ENCODE measurements at regions not wholly inside any gene's neighbourhood (a gene's known extent, or its start where the extent isn't known, plus 50 kb on each side); places are given as distances from the start of the nearest gene placed in this dataset.
"Not testable (repeated sequence)": the region's sequence is repeated elsewhere in the genome, so short reads cannot be mapped to it uniquely, and the experiment has no call there.

- POLR2A ChIA-PET; H3K4me3 ChIP-seq (ENCODE audit: control insufficient read depth in 1 of 2, extremely low read depth in 1 of 2, low read length in 1 of 2); H3K4me3 Mint-ChIP-seq; H3K27ac ChIP-seq (ENCODE audit: low read length); H3K27ac Mint-ChIP-seq; H3K4me1 Mint-ChIP-seq; DNase-seq; H3K27me3 Mint-ChIP-seq; H3K4me1 ChIP-seq (ENCODE audit: control insufficient read depth in 1 of 2, extremely low read depth in 1 of 2, insufficient read depth in 2 of 2, low read length in 2 of 2); H3K36me3 Mint-ChIP-seq; ATAC-seq (replicated peaks in 1 of 4); CTCF ChIA-PET; H3K9me3 Mint-ChIP-seq; H3K36me3 ChIP-seq (ENCODE audit: control insufficient read depth in 2 of 2, extremely low read depth in 1 of 2, insufficient read depth in 1 of 2, low read length in 1 of 2); H3K27me3 ChIP-seq (replicated peaks in 1 of 2; ENCODE audit: control insufficient read depth in 2 of 2, extremely low read depth in 1 of 2, insufficient read depth in 2 of 2, low read length in 1 of 2); H3K9me3 ChIP-seq: not testable (repeated sequence)
- 98% methylated on average over 34 of the region's 34 CpGs for WGBS (ENCODE audit: insufficient coverage)
Observed at GRCh38 chr4:26064009-26064408, 150.0 kb downstream of the SMIM20 start.

GRCh38 chr4:26065833-26066232 is 151.8 kb downstream of the SMIM20 start:
- Mint-ChIP-seq H3K27me3 (peaks cover 0 to 8% of the 10 kb centered on the region in 2 donors), H3K9me3 (no peaks in the 10 kb centered on the region), H3K4me3 (no peak overlapping the region), H3K4me1 (no peaks in the 10 kb centered on the region), H3K36me3 (no peaks in the 10 kb centered on the region), H3K27ac (no peak overlapping the region)
- DNase-seq (no peak), ATAC-seq (replicated peaks in 1 of 4) (no peak)
- WGBS (ENCODE audit: insufficient coverage), result 95% methylated on average over 5 of the region's 7 CpGs
- CTCF ChIA-PET, result no interaction called here
- POLR2A ChIA-PET, result no interaction called here
- Histone ChIP-seq H3K4me1 (ENCODE audit: control insufficient read depth in 1 of 2, extremely low read depth in 1 of 2, insufficient read depth in 2 of 2, low read length in 2 of 2) (no peaks in the 10 kb centered on the region), H3K27me3 (replicated peaks in 1 of 2; ENCODE audit: control insufficient read depth in 2 of 2, extremely low read depth in 1 of 2, insufficient read depth in 2 of 2, low read length in 1 of 2) (no peaks in the 10 kb centered on the region), H3K27ac (ENCODE audit: low read length) (no peak overlapping the region), H3K36me3 (ENCODE audit: control insufficient read depth in 2 of 2, extremely low read depth in 1 of 2, insufficient read depth in 1 of 2, low read length in 1 of 2) (no peaks in the 10 kb centered on the region), H3K9me3 (no peaks in the 10 kb centered on the region), H3K4me3 (ENCODE audit: control insufficient read depth in 1 of 2, extremely low read depth in 1 of 2, low read length in 1 of 2) (no peak overlapping the region)

GRCh38 chr4:26067035-26067434 is 153.0 kb downstream of the SMIM20 start:
- Histone ChIP-seq H3K4me3 (ENCODE audit: control insufficient read depth in 1 of 2, extremely low read depth in 1 of 2, low read length in 1 of 2) (no peak overlapping the region), H3K9me3 (no peaks in the 10 kb centered on the region), H3K27ac (ENCODE audit: low read length) (no peak overlapping the region), H3K36me3 (ENCODE audit: control insufficient read depth in 2 of 2, extremely low read depth in 1 of 2, insufficient read depth in 1 of 2, low read length in 1 of 2) (no peaks in the 10 kb centered on the region), H3K27me3 (replicated peaks in 1 of 2; ENCODE audit: control insufficient read depth in 2 of 2, extremely low read depth in 1 of 2, insufficient read depth in 2 of 2, low read length in 1 of 2) (no peaks in the 10 kb centered on the region), H3K4me1 (ENCODE audit: control insufficient read depth in 1 of 2, extremely low read depth in 1 of 2, insufficient read depth in 2 of 2, low read length in 2 of 2) (no peaks in the 10 kb centered on the region)
- Mint-ChIP-seq H3K4me1 (peaks cover 0 to 8% (median 0%) of the 10 kb centered on the region in 3 donors), H3K27me3 (peaks cover 0 to 4% of the 10 kb centered on the region in 2 donors), H3K9me3 (no peaks in the 10 kb centered on the region), H3K4me3 (no peak overlapping the region), H3K27ac (no peak overlapping the region), H3K36me3 (no peaks in the 10 kb centered on the region)
- 94% methylated on average over 4 of the region's 5 CpGs for WGBS (ENCODE audit: insufficient coverage)
- DNase-seq (no peak), ATAC-seq (replicated peaks in 1 of 4) (no peak)
- POLR2A ChIA-PET, result no interaction called here
- CTCF ChIA-PET, result interaction anchor here in 1 of 2 donors (0.8 kb wide), 1 partner anchor 345 kb away, joined by 5 read pairs; no protein-coding TSS in a partner anchor

GRCh38 chr4:26069218-26069617 is 155.2 kb downstream of the SMIM20 start:
- ATAC-seq (replicated peaks in 1 of 4) (no peak), DNase-seq (peak in 1 of 35 experiments; percentile 21)
- no peak overlapping the region for H3K27ac Mint-ChIP-seq
- peaks cover 0 to 4% of the 10 kb centered on the region in 2 donors for H3K27me3 Mint-ChIP-seq
- Histone ChIP-seq H3K27ac (ENCODE audit: low read length) (no peak overlapping the region), H3K4me1 (ENCODE audit: control insufficient read depth in 1 of 2, extremely low read depth in 1 of 2, insufficient read depth in 2 of 2, low read length in 2 of 2) (peaks cover 0 to 2% of the 10 kb centered on the region in 2 experiments), H3K4me3 (ENCODE audit: control insufficient read depth in 1 of 2, extremely low read depth in 1 of 2, low read length in 1 of 2) (no peak overlapping the region), H3K36me3 (ENCODE audit: control insufficient read depth in 2 of 2, extremely low read depth in 1 of 2, insufficient read depth in 1 of 2, low read length in 1 of 2) (no peaks in the 10 kb centered on the region), H3K9me3 (no peaks in the 10 kb centered on the region), H3K27me3 (replicated peaks in 1 of 2; ENCODE audit: control insufficient read depth in 2 of 2, extremely low read depth in 1 of 2, insufficient read depth in 2 of 2, low read length in 1 of 2) (no peaks in the 10 kb centered on the region)
- H3K36me3 Mint-ChIP-seq, result no peaks in the 10 kb centered on the region
- POLR2A ChIA-PET, result no interaction called here
- peaks cover under 1 to 12% (median 3%) of the 10 kb centered on the region in 3 donors for H3K4me1 Mint-ChIP-seq
- H3K4me3 Mint-ChIP-seq, result no peak overlapping the region
- no peaks in the 10 kb centered on the region for H3K9me3 Mint-ChIP-seq
- WGBS (ENCODE audit: insufficient coverage), result 90% methylated on average over 2 of the region's 4 CpGs
- CTCF ChIA-PET, result no interaction called here

GRCh38 chr4:26071688-26072087 is 157.7 kb downstream of the SMIM20 start:
- no peak overlapping the region for H3K4me3 Mint-ChIP-seq
- peaks cover 0 to 9% (median 0%) of the 10 kb centered on the region in 3 donors for H3K9me3 Mint-ChIP-seq
- no peak overlapping the region for H3K27ac Mint-ChIP-seq
- ATAC-seq (replicated peaks in 1 of 4), result no peak
- 29% methylated on average over 1 of the region's 3 CpGs for WGBS (ENCODE audit: insufficient coverage)
- Histone ChIP-seq H3K27me3 (replicated peaks in 1 of 2; ENCODE audit: control insufficient read depth in 2 of 2, extremely low read depth in 1 of 2, insufficient read depth in 2 of 2, low read length in 1 of 2) (no peaks in the 10 kb centered on the region), H3K27ac (ENCODE audit: low read length) (no peak overlapping the region), H3K4me1 (ENCODE audit: control insufficient read depth in 1 of 2, extremely low read depth in 1 of 2, insufficient read depth in 2 of 2, low read length in 2 of 2) (peaks cover 0 to 17% of the 10 kb centered on the region in 2 experiments), H3K9me3 (no peaks in the 10 kb centered on the region), H3K4me3 (ENCODE audit: control insufficient read depth in 1 of 2, extremely low read depth in 1 of 2, low read length in 1 of 2) (no peak overlapping the region), H3K36me3 (ENCODE audit: control insufficient read depth in 2 of 2, extremely low read depth in 1 of 2, insufficient read depth in 1 of 2, low read length in 1 of 2) (no peaks in the 10 kb centered on the region)
- no peaks in the 10 kb centered on the region for H3K36me3 Mint-ChIP-seq
- peaks cover 7 to 37% (median 26%) of the 10 kb centered on the region in 3 donors for H3K4me1 Mint-ChIP-seq
- ChIA-PET POLR2A (no interaction called here), CTCF (interaction anchor here in 1 of 2 donors (0.7 kb wide), 1 partner anchor 416 kb away, joined by 3 read pairs; no protein-coding TSS in a partner anchor)
- DNase-seq, result no peak
- H3K27me3 Mint-ChIP-seq, result peaks cover 0 to 4% of the 10 kb centered on the region in 2 donors

GRCh38 chr4:26073886-26074560 is 160.0 kb downstream of the SMIM20 start:
- no peaks in the 10 kb centered on the region for H3K27me3 ChIP-seq (replicated peaks in 1 of 2; ENCODE audit: control insufficient read depth in 2 of 2, extremely low read depth in 1 of 2, insufficient read depth in 2 of 2, low read length in 1 of 2)
- no peak overlapping the region for H3K4me3 ChIP-seq (ENCODE audit: control insufficient read depth in 1 of 2, extremely low read depth in 1 of 2, low read length in 1 of 2)
- Mint-ChIP-seq H3K27ac (peak overlapping the region; percentile 3 to 15), H3K27me3 (peaks cover 0 to 6% of the 10 kb centered on the region in 2 donors), H3K4me3 (no peak overlapping the region), H3K36me3 (no peaks in the 10 kb centered on the region), H3K4me1 (peaks cover 7 to 38% (median 26%) of the 10 kb centered on the region in 3 donors), H3K9me3 (peaks cover 0 to 10% (median 0%) of the 10 kb centered on the region in 3 donors)
- CTCF ChIA-PET, result no interaction called here
- POLR2A ChIA-PET, result no interaction called here
- no peak for DNase-seq
- no CpG with 5 or more reads among the region's 6 CpGs for WGBS (ENCODE audit: insufficient coverage)
- no peaks in the 10 kb centered on the region for H3K36me3 ChIP-seq (ENCODE audit: control insufficient read depth in 2 of 2, extremely low read depth in 1 of 2, insufficient read depth in 1 of 2, low read length in 1 of 2)
- ATAC-seq (replicated peaks in 1 of 4), result no peak
- H3K9me3 ChIP-seq, result no peaks in the 10 kb centered on the region
- peak overlapping the region; percentile 13 for H3K27ac ChIP-seq (ENCODE audit: low read length)
- H3K4me1 ChIP-seq (ENCODE audit: control insufficient read depth in 1 of 2, extremely low read depth in 1 of 2, insufficient read depth in 2 of 2, low read length in 2 of 2), result peaks cover 0 to 17% of the 10 kb centered on the region in 2 experiments
